WTC11 (cell line): ENCODE measurements at regions not wholly inside any gene's neighbourhood (a gene's known extent, or its start where the extent isn't known, plus 50 kb on each side); places are given as distances from the start of the nearest gene placed in this dataset.

ENCODE experiments used
- ELF4 ChIP-seq: sonication (generic); formaldehyde crosslinking; IDR thresholded peaks from 2 replicates; pipeline ENCODE4 v1.8.1; 2022; ENCODE audit warnings: low read depth, mild to moderate bottlenecking, moderate library complexity, missing genetic modification reagents
- FOXJ3 ChIP-seq: sonication (generic); formaldehyde crosslinking; IDR thresholded peaks from 2 replicates; pipeline ENCODE4 v1.9.0; 2021; ENCODE audit warnings: missing genetic modification reagents, mild to moderate bottlenecking, borderline replicate concordance
- FOXK1 ChIP-seq: sonication (generic); formaldehyde crosslinking; IDR thresholded peaks from 2 replicates; pipeline ENCODE4 v1.8.0; 2022; ENCODE audit warnings: mild to moderate bottlenecking, moderate library complexity, missing genetic modification reagents
- JUN ChIP-seq: sonication (generic); formaldehyde crosslinking; IDR thresholded peaks from 2 replicates; pipeline ENCODE4 v1.8.0; 2023; ENCODE audit warnings: mild to moderate bottlenecking, missing genetic modification reagents
- KAT7 ChIP-seq: sonication (generic); formaldehyde crosslinking; IDR thresholded peaks from 2 replicates; pipeline ENCODE4 v1.8.1; 2023; ENCODE audit warnings: missing genetic modification reagents, mild to moderate bottlenecking, borderline replicate concordance
- TP53 ChIP-seq: sonication (generic); formaldehyde crosslinking; IDR thresholded peaks from 2 replicates; pipeline ENCODE4 v1.8.1; 2023; ENCODE audit warnings: mild to moderate bottlenecking, missing genetic modification reagents
- ZNF138 ChIP-seq: sonication (generic); formaldehyde crosslinking; conservative IDR thresholded peaks from 2 replicates; pipeline ENCODE4 v1.8.1; 2022; ENCODE audit warnings: mild to moderate bottlenecking, moderate library complexity, missing genetic modification reagents
- ZNF232 ChIP-seq: sonication (generic); formaldehyde crosslinking; IDR thresholded peaks from 2 replicates; pipeline ENCODE4 v1.8.0; 2022; ENCODE audit warnings: mild to moderate bottlenecking, missing genetic modification reagents
- ZNF423 ChIP-seq: fragments of 250-450 bp; sonication (Bioruptor Pico); IDR thresholded peaks from 2 replicates; pipeline ENCODE4 v2.1.2; 2022; ENCODE audit warnings: mild to moderate bottlenecking, moderate library complexity
- TF ChIP-seq, protein P1 (sequence below): sonication (generic); formaldehyde crosslinking; IDR thresholded peaks from 2 replicates; pipeline ENCODE4 v1.8.0; 2023; ENCODE audit warnings: mild to moderate bottlenecking, missing genetic modification reagents
- TF ChIP-seq, protein P2 (sequence below): fragments of 200-600 bp; IDR thresholded peaks from 2 replicates; pipeline ENCODE4 v1.8.0; 2022; ENCODE audit warnings: antibody characterized with exemption
- TF ChIP-seq, protein P3 (sequence below): sonication (generic); formaldehyde crosslinking; conservative IDR thresholded peaks from 2 replicates; pipeline ENCODE4 v1.8.1; 2022; ENCODE audit warnings: mild to moderate bottlenecking, missing genetic modification reagents
- TF ChIP-seq, protein P4 (sequence below): sonication (generic); formaldehyde crosslinking; IDR thresholded peaks from 2 replicates; pipeline ENCODE4 v1.8.1; 2023; ENCODE audit warnings: mild to moderate bottlenecking, missing genetic modification reagents, moderate library complexity
- TF ChIP-seq, protein P5 (sequence below): sonication (generic); formaldehyde crosslinking; IDR thresholded peaks from 2 replicates; pipeline ENCODE4 v1.8.1; 2022; ENCODE audit warnings: low read depth, mild to moderate bottlenecking, moderate library complexity, missing genetic modification reagents, borderline replicate concordance

DNA sequence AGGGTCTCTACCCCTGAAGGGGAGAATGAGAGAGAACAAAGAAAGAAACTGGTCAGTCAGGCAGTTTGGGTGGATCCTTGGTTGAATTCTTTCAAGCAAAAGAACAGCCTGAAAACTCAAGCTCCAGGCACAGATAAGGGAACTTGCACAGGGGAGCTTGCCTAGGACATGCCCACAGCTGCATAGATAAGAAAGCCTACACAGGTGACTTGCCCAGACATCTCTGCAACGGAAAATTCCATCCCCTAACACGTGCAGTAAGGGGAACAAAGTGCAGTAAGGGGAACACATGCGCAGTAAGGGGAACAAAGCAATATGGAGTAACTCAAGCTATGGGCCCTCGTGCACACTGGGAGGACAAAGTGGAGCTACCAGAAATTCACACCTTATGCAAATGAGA is 540.1 kb upstream of the MIS18BP1 start:
- TF ChIP-seq ELF4 (CRISPR knock-in tag) (no peak), ZNF138 (CRISPR knock-in tag) (no peak), FOXK1 (CRISPR knock-in tag) (no peak), JUN (CRISPR knock-in tag) (no peak), TP53 (CRISPR knock-in tag) (no peak), ZNF232 (no peak), FOXJ3 (no peak), ZNF423 (CRISPR knock-in tag) (no peak), KAT7 (CRISPR knock-in tag) (no peak)
- TF ChIP-seq, protein P1, sequence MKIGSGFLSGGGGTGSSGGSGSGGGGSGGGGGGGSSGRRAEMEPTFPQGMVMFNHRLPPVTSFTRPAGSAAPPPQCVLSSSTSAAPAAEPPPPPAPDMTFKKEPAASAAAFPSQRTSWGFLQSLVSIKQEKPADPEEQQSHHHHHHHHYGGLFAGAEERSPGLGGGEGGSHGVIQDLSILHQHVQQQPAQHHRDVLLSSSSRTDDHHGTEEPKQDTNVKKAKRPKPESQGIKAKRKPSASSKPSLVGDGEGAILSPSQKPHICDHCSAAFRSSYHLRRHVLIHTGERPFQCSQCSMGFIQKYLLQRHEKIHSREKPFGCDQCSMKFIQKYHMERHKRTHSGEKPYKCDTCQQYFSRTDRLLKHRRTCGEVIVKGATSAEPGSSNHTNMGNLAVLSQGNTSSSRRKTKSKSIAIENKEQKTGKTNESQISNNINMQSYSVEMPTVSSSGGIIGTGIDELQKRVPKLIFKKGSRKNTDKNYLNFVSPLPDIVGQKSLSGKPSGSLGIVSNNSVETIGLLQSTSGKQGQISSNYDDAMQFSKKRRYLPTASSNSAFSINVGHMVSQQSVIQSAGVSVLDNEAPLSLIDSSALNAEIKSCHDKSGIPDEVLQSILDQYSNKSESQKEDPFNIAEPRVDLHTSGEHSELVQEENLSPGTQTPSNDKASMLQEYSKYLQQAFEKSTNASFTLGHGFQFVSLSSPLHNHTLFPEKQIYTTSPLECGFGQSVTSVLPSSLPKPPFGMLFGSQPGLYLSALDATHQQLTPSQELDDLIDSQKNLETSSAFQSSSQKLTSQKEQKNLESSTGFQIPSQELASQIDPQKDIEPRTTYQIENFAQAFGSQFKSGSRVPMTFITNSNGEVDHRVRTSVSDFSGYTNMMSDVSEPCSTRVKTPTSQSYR, result no peak
- TF ChIP-seq, protein P2, sequence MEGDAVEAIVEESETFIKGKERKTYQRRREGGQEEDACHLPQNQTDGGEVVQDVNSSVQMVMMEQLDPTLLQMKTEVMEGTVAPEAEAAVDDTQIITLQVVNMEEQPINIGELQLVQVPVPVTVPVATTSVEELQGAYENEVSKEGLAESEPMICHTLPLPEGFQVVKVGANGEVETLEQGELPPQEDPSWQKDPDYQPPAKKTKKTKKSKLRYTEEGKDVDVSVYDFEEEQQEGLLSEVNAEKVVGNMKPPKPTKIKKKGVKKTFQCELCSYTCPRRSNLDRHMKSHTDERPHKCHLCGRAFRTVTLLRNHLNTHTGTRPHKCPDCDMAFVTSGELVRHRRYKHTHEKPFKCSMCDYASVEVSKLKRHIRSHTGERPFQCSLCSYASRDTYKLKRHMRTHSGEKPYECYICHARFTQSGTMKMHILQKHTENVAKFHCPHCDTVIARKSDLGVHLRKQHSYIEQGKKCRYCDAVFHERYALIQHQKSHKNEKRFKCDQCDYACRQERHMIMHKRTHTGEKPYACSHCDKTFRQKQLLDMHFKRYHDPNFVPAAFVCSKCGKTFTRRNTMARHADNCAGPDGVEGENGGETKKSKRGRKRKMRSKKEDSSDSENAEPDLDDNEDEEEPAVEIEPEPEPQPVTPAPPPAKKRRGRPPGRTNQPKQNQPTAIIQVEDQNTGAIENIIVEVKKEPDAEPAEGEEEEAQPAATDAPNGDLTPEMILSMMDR, result no peak
- TF ChIP-seq, protein P3, sequence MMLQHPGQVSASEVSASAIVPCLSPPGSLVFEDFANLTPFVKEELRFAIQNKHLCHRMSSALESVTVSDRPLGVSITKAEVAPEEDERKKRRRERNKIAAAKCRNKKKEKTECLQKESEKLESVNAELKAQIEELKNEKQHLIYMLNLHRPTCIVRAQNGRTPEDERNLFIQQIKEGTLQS (CRISPR knock-in tag), result no peak
- TF ChIP-seq, protein P4, sequence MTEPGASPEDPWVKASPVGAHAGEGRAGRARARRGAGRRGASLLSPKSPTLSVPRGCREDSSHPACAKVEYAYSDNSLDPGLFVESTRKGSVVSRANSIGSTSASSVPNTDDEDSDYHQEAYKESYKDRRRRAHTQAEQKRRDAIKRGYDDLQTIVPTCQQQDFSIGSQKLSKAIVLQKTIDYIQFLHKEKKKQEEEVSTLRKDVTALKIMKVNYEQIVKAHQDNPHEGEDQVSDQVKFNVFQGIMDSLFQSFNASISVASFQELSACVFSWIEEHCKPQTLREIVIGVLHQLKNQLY (CRISPR knock-in tag), result no peak
- TF ChIP-seq, protein P5, sequence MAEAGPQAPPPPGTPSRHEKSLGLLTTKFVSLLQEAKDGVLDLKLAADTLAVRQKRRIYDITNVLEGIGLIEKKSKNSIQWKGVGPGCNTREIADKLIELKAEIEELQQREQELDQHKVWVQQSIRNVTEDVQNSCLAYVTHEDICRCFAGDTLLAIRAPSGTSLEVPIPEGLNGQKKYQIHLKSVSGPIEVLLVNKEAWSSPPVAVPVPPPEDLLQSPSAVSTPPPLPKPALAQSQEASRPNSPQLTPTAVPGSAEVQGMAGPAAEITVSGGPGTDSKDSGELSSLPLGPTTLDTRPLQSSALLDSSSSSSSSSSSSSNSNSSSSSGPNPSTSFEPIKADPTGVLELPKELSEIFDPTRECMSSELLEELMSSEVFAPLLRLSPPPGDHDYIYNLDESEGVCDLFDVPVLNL (CRISPR knock-in tag), result no peak
